Skin of body (tissue), 1 donor: ENCODE measurements at regions not wholly inside any gene's neighbourhood (a gene's known extent, or its start where the extent isn't known, plus 50 kb on each side); places are given as distances from the start of the nearest gene placed in this dataset.
"Not testable (repeated sequence)": the region's sequence is repeated elsewhere in the genome, so short reads cannot be mapped to it uniquely, and the experiment has no call there.

Experiments used
- DNase-seq: peaks from one replicate; lab custom pipeline; 2025; lab: John Stamatoyannopoulos, UW

DNA sequence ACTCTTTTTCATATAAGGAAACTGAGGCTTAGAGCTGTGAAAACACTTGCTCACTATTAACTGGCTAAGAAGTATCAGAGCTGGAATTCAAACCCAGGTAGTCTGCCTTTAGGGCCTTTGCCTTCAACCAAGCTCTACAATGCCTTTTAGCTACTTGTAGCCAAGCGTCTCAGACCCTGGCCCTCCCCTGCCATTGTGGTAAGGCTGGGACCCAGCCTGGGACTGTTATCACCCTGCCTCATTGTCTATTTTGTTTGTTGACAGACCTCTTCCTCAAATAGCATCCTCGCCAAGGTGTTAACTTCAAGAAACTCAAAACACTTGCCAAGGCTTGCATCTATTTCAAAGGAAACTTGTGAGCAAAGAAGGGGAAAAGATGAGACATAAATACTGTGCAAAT lies 76.7 kb upstream of the CD28 start:
- DNase-seq: no peak

- peak; percentile 75 for DNase-seq
Observed at GRCh38 chr2:203631068-203631757, 75.2 kb upstream of the CD28 start.

- DNase-seq: no peak
Observed at GRCh38 chr2:203636588-203637470, 69.6 kb upstream of the CD28 start.

GRCh38 chr2:203637471-203638167 lies 68.8 kb upstream of the CD28 start:
- no peak for DNase-seq

GRCh38 chr2:203641865-203642264 lies 64.6 kb upstream of the CD28 start:
- not testable (repeated sequence) for DNase-seq

DNA sequence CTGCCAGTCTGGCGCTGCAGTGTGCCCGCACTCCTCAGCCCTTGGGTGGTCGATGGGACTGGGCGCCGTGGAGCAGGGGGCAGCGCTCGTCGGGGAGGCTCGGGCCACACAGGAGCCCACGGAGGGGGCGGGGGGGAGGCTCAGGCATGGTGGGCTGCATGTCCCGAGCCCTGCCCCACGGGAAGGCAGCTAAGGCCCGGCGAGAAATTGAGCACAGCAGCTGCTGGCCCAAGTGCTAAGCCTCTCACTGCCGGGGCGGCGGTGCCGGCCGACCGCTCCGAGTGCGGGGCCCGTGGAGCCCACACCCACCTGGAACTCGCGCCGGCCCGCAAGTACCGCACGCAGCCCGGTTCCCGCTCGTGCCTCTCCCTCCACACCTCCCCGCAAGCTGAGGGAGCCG lies 63.6 kb upstream of the CD28 start:
- DNase-seq: not testable (repeated sequence)

DNA sequence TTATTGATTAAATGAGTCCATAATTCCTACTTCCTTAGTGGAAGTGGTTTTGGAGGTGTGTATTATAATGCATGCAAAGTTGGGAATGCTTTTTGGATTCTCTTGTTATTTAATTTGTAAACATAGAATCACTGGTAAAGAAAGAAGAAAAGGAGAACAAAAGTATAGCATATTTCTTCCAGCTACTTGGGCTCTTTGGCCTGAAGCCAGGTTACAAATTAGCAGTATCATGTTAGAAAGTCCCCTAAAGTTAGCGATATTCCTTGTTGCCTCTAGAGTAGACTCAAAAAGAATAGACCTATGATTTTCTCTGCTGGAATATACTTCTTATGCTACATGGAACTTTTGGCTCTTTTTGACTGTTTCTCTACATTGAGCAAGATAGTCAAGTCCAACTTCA lies 60.6 kb upstream of the CD28 start:
- DNase-seq: no peak

- no peak for DNase-seq
Observed at GRCh38 chr2:203646266-203646864, 60.1 kb upstream of the CD28 start.

DNA sequence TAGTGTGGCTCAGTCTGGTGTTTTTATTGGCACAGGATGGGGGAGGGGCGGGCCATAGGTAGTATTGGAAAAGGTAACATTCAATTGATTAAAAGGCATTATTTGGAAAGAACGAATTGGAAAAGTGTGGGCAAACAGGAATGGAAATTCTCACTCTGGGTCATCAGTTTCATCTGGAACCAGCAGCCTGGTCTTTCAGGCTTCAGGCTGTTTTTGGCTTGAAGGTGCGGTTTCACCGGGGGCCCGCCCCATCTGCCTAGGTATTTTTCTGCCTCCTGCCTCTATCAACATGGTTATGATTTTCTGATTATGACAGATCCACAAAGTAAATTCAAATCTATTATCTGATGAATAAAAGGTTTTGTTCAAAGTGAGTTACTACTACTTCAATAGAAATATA lies 59.5 kb upstream of the CD28 start:
- no peak for DNase-seq

- DNase-seq: no peak
Observed at GRCh38 chr2:203647579-203647978, 58.9 kb upstream of the CD28 start.

GRCh38 chr2:203648273-203648672 lies 58.2 kb upstream of the CD28 start:
- DNase-seq: no peak

DNA sequence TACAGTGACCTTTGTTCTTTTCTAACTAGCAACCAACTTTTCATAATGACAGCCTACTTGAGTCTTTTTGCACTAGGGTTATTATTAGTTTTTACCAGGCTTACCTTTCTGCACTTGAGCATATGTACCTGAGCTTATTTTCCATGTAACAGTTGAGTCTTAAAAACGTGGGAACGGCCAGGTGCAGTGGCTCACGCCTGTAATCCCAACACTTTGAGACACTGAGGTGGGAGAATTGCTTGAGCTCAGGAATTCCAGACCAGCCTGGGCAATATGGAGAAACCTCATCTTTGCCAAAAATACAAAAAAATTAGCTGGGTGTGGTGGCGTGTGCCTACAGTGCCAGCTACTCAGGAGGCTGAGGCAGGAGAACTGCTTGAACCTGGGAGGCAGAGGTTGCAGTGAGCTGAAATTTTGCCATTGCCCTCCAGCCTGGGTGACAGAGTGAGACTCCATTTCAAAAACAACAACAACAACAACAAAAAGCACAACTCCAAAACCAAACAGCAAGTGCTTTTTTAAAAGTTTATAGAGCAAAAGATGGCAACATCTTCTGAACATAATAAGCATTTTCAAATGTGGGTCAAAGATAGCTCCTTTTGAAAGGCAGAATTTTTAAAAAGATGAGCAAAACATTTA lies 57.1 kb upstream of the CD28 start:
- no peak for DNase-seq

DNA sequence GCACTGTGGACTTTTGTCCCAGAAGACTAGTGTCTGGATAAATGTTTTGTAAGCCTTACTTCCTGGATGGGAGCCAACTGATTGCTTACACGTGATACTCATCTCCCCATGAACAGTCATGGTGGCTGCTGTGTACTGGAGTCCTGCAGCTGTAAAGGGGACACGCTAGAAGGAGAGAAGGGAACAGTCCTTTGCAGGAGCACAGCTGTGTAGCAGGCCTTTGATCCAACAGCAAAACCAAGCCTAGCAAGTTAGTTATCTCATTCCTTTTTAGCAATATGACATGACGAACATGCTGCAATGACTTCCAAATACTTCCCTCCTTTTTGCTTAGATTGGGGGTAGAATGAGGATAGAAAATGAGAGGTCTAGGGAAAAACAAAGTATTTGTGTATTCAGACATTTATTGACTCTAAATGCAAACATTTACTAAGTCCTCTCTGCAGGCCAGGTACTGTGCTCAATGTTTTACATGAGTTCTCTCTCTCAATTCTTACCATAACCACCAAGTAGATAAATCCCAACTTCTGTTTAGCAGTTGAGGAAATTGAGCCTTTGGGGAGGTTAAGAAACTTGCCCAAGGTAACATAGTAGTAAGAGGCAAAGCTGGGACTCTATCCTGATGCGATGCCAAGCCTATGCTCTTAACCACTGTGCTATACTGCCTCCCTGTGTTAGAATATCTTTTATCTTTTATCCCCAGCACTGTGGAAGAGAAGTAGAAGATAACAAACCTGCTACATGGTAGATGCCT lies 55.4 kb upstream of the CD28 start:
- peak; percentile 33 for DNase-seq

GRCh38 chr2:203651621-203652020 lies 54.8 kb upstream of the CD28 start:
- no peak for DNase-seq

GRCh38 chr2:203654826-203655225 lies 51.6 kb upstream of the CD28 start:
- DNase-seq: no peak

GRCh38 chr2:203656522-203657287 lies 49.7 kb upstream of the CD28 start:
- peak; percentile 64 for DNase-seq
